Peyer's patch (tissue), 4 donors: ENCODE measurements at regions not wholly inside any gene's neighbourhood (a gene's known extent, or its start where the extent isn't known, plus 50 kb on each side); places are given as distances from the start of the nearest gene placed in this dataset.

Source experiments
- DNase-seq, 3 donors: peaks; one replicate each; pipeline ENCODE4 v3.0.0-alpha.2; 2017 to 2019
- H3K27ac ChIP-seq, 4 donors: fragments of 200-600 bp; sonication (generic); one replicate each; pipeline ENCODE4 v1.5.1; 2016 to 2019
- H3K27me3 ChIP-seq, 2 donors: fragments of 200-600 bp; sonication (generic); one replicate each; pipeline ENCODE4 v1.5.1; 2019
- H3K36me3 ChIP-seq, 3 donors: fragments of 200-600 bp; sonication (generic); one replicate each; pipeline ENCODE4 v1.5.1; 2016 to 2019
- H3K4me1 ChIP-seq, 4 donors: fragments of 200-600 bp; sonication (generic); one replicate each; pipeline ENCODE4 v1.5.1; 2016 to 2019
- H3K4me3 ChIP-seq, 4 donors: fragments of 200-600 bp; sonication (generic); 1 replicate in 3 of 4; 2 replicates in 1 of 4; pipeline ENCODE4 v1.5.1; 2016 to 2019; ENCODE audit warnings: mild to moderate bottlenecking in 1 of 4
- H3K9me3 ChIP-seq, 4 donors: fragments of 200-600 bp; sonication (generic); one replicate each; pipeline ENCODE4 v1.5.1; 2016 to 2019; ENCODE audit warnings: mild to moderate bottlenecking in 1 of 4
- POLR2A ChIP-seq, 2 donors: fragments of 450-650 bp; IDR thresholded peaks; one replicate each; pipeline ENCODE4 v1.5.1; 2017; ENCODE audit warnings: antibody characterized with exemption in 2 of 2, mild to moderate bottlenecking in 2 of 2, moderate library complexity in 2 of 2
- TF ChIP-seq, protein P1 (sequence below), 6 experiments: fragments of 450-650 bp in 4 of 6; fragments of 200-600 bp in 2 of 6; sonication (generic) in 1 of 6; IDR thresholded peaks; one replicate each; pipeline ENCODE4 v1.5.1; 2017 to 2019; ENCODE audit warnings: antibody characterized with exemption in 6 of 6, mild to moderate bottlenecking in 3 of 6, moderate library complexity in 1 of 6

DNA sequence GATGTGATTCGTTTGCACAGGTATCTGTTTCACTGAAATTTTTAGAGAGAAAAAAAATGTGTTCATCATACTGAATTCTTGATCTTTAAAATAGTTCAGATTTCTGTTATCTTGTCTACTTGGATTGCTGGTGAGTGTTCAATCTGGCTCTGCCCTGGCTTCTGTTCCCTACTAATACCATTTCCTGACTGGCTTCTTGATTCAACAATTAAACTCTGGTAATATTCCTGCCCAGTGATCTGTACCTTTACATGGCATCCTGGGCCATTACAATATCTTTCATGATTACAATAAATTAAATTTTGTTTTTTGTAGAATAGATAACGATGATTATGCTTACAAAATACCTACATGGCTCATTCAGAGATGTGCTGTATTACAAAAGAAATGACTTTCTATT is 1388.0 kb upstream of the TENM3 start:
- Histone ChIP-seq H3K27ac (no peak overlapping the region), H3K9me3 (no peaks in the 10 kb centered on the region), H3K27me3 (no peaks in the 10 kb centered on the region), H3K4me3 (no peak overlapping the region), H3K4me1 (no peaks in the 10 kb centered on the region), H3K36me3 (no peaks in the 10 kb centered on the region)
- TF ChIP-seq, protein P1, sequence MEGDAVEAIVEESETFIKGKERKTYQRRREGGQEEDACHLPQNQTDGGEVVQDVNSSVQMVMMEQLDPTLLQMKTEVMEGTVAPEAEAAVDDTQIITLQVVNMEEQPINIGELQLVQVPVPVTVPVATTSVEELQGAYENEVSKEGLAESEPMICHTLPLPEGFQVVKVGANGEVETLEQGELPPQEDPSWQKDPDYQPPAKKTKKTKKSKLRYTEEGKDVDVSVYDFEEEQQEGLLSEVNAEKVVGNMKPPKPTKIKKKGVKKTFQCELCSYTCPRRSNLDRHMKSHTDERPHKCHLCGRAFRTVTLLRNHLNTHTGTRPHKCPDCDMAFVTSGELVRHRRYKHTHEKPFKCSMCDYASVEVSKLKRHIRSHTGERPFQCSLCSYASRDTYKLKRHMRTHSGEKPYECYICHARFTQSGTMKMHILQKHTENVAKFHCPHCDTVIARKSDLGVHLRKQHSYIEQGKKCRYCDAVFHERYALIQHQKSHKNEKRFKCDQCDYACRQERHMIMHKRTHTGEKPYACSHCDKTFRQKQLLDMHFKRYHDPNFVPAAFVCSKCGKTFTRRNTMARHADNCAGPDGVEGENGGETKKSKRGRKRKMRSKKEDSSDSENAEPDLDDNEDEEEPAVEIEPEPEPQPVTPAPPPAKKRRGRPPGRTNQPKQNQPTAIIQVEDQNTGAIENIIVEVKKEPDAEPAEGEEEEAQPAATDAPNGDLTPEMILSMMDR (IDR thresholded peaks at IDR 0.05), result no peak
- TF ChIP-seq POLR2A (IDR thresholded peaks at IDR 0.05), result no peak
- DNase-seq, result no peak

- Histone ChIP-seq H3K27ac (no peak overlapping the region), H3K27me3 (no peaks in the 10 kb centered on the region), H3K36me3 (no peaks in the 10 kb centered on the region), H3K4me1 (no peaks in the 10 kb centered on the region), H3K4me3 (no peak overlapping the region), H3K9me3 (no peaks in the 10 kb centered on the region)
- TF ChIP-seq, protein P1 (IDR thresholded peaks at IDR 0.05), result no peak
- TF ChIP-seq POLR2A (IDR thresholded peaks at IDR 0.05), result no peak
- no peak for DNase-seq
Measured at GRCh38 chr4:180860089-180860720, 1383.0 kb upstream of the TENM3 start.

DNA sequence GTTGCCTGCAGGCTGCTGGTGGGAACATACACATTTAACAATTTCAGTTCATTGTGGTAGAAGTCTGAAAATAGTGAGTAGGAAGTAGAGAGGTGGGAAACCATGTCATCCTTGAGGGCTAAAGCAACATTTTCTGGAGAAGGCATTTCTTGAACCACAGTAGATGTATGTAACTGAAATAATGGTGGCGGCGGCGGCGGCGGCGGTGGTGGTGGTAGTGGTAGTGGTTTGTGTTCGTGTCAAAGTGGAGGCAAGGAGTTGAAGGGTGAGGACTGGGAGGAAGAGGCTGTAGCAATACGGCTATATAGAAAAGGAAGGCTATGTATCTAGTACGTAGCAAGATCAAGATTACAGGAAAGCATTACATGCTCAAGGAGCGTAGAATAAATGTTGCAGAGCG is 1381.6 kb upstream of the TENM3 start:
- no peaks in the 10 kb centered on the region for H3K4me1 ChIP-seq
- no peaks in the 10 kb centered on the region for H3K9me3 ChIP-seq
- DNase-seq, result no peak
- no peak overlapping the region for H3K27ac ChIP-seq
- TF ChIP-seq POLR2A (IDR thresholded peaks at IDR 0.05), result no peak
- TF ChIP-seq, protein P1 (IDR thresholded peaks at IDR 0.05), result no peak
- H3K36me3 ChIP-seq, result no peaks in the 10 kb centered on the region
- H3K27me3 ChIP-seq, result no peaks in the 10 kb centered on the region
- no peak overlapping the region for H3K4me3 ChIP-seq

- no peak for DNase-seq
- Histone ChIP-seq H3K27ac (no peak overlapping the region), H3K9me3 (no peaks in the 10 kb centered on the region), H3K27me3 (no peaks in the 10 kb centered on the region), H3K4me1 (no peaks in the 10 kb centered on the region), H3K36me3 (no peaks in the 10 kb centered on the region), H3K4me3 (no peak overlapping the region)
- TF ChIP-seq, protein P1 (IDR thresholded peaks at IDR 0.05), result no peak
- no peak for TF ChIP-seq POLR2A (IDR thresholded peaks at IDR 0.05)
Measured at GRCh38 chr4:180866933-180867643, 1376.1 kb upstream of the TENM3 start.

- DNase-seq, result no peak
- H3K4me3 ChIP-seq, result no peak overlapping the region
- peaks cover 0 to 3% (median 0%) of the 10 kb centered on the region in 4 donors for H3K9me3 ChIP-seq
- H3K36me3 ChIP-seq, result no peaks in the 10 kb centered on the region
- no peaks in the 10 kb centered on the region for H3K27me3 ChIP-seq
- H3K4me1 ChIP-seq, result no peaks in the 10 kb centered on the region
- H3K27ac ChIP-seq, result no peak overlapping the region
- TF ChIP-seq, protein P1 (IDR thresholded peaks at IDR 0.05), result no peak
- TF ChIP-seq POLR2A (IDR thresholded peaks at IDR 0.05), result no peak
Measured at GRCh38 chr4:180870623-180871022, 1372.6 kb upstream of the TENM3 start.
